ENCODE measurements at regions not wholly inside any gene's neighbourhood (a gene's known extent, or its start where the extent isn't known, plus 50 kb on each side); places are given as distances from the start of the nearest gene placed in this dataset.

- Histone ChIP-seq H3K36me3 (no peaks in the 10 kb centered on the region), H3K27ac (no peak overlapping the region), H3K27me3 (peaks cover 0 to 6% of the 10 kb centered on the region in 2 donors), H3K4me1 (no peaks in the 10 kb centered on the region), H3K4me3 (no peak overlapping the region), H3K9me3 (no peaks in the 10 kb centered on the region)
- intact Hi-C loops (cut with DNase I) = no loop called here
- TF ChIP-seq CTCF (IDR thresholded peaks at IDR 0.05) = no peak
- DNase-seq = no peak
- no peak for ATAC-seq
Observed at GRCh38 chr11:33544593-33545373, 155.8 kb downstream of the C11orf91 start.

DNA sequence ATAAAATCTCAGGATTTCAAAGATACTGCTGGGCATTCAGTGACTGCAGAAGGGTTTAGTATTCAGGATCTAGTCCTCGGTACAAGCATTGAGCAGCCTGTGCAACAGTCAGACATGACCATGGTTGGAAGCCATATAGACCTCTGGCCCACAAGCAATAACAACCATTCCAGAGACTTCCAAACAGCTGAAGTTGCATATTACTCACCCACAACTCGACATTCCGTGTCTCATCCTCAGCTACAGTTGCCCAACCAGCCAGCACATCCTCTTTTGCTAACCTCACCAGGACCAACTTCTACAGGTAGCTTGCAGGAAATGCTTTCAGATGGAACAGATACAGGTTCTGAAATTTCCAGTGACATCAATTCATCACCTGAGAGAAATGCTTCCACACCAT is 156.8 kb downstream of the C11orf91 start:
- Histone ChIP-seq H3K36me3 (no peaks in the 10 kb centered on the region), H3K9me3 (no peaks in the 10 kb centered on the region), H3K27me3 (peaks cover 0 to 6% of the 10 kb centered on the region in 2 donors), H3K27ac (no peak overlapping the region), H3K4me1 (no peaks in the 10 kb centered on the region), H3K4me3 (no peak overlapping the region)
- intact Hi-C loops (cut with DNase I) = no loop called here
- DNase-seq = no peak
- ATAC-seq = no peak
- TF ChIP-seq CTCF (IDR thresholded peaks at IDR 0.05) = no peak

DNA sequence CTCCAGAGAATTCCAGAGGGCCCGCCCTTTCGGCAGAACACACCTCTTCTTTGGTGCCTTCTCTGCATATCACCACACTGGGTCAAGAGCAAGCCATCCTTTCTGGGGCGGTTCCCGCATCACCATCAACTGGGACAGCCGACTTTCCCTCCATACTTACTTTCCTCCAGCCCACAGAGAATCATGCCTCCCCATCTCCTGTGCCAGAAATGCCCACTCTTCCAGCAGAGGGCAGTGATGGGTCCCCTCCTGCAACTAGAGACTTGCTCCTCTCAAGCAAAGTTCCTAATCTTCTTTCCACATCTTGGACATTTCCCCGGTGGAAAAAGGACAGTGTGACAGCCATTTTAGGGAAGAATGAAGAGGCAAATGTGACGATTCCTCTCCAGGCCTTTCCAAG is 157.7 kb downstream of the C11orf91 start:
- Histone ChIP-seq H3K36me3 (no peaks in the 10 kb centered on the region), H3K4me1 (no peaks in the 10 kb centered on the region)
- peak; percentile 90 for ATAC-seq

GRCh38 chr11:33540946-33541915 is 159.4 kb downstream of the C11orf91 start:
- Histone ChIP-seq H3K9me3 (no peaks in the 10 kb centered on the region), H3K4me1 (no peaks in the 10 kb centered on the region), H3K27ac (no peak overlapping the region), H3K36me3 (no peaks in the 10 kb centered on the region), H3K27me3 (peaks cover 0 to 6% of the 10 kb centered on the region in 2 donors), H3K4me3 (no peak overlapping the region)
- intact Hi-C loops (cut with DNase I) = no loop called here
- no peak for TF ChIP-seq CTCF (IDR thresholded peaks at IDR 0.05)
- no peak for ATAC-seq
- no peak for DNase-seq

More for the DNA sequence above, 157.7 kb downstream of the C11orf91 start:
- intact Hi-C loops (cut with DNase I) = no loop called here
- peak in 3 of 4 donors; percentile 18 to 50 (median 40) for DNase-seq
- peak; percentile 52 to 60 for TF ChIP-seq CTCF (IDR thresholded peaks at IDR 0.05)
- Histone ChIP-seq H3K27me3 (no peaks in the 10 kb centered on the region), H3K4me3 (no peak overlapping the region), H3K27ac (no peak overlapping the region), H3K9me3 (no peaks in the 10 kb centered on the region)

GRCh38 chr11:33540427-33540826 is 160.2 kb downstream of the C11orf91 start:
- Histone ChIP-seq H3K27ac (no peak overlapping the region), H3K4me3 (no peak overlapping the region), H3K4me1 (no peaks in the 10 kb centered on the region), H3K27me3 (peaks cover 0 to 7% of the 10 kb centered on the region in 2 donors), H3K9me3 (no peaks in the 10 kb centered on the region), H3K36me3 (no peaks in the 10 kb centered on the region)
- intact Hi-C loops (cut with DNase I) = no loop called here
- no peak for ATAC-seq
- no peak for DNase-seq
- no peak for TF ChIP-seq CTCF (IDR thresholded peaks at IDR 0.05)
